Inferior parietal cortex (tissue), 1 donor: ENCODE measurements at regions not wholly inside any gene's neighbourhood (a gene's known extent, or its start where the extent isn't known, plus 50 kb on each side); places are given as distances from the start of the nearest gene placed in this dataset.
"Not testable (repeated sequence)": the region's sequence is repeated elsewhere in the genome, so short reads cannot be mapped to it uniquely, and the experiment has no call there.

Experiments
- DNase-seq: peaks from one replicate; pipeline ENCODE4 v3.0.0-alpha.2; 2016; ENCODE audit errors: extremely low spot score

- no peak for DNase-seq
These were observed 456.1 kb upstream of the ID2 start for GRCh38 chr2:8225798-8226197.

- peak; percentile 34 for DNase-seq
These were observed 452.3 kb upstream of the ID2 start for GRCh38 chr2:8229546-8229986.

GRCh38 chr2:8230466-8230865 lies 451.4 kb upstream of the ID2 start:
- no peak for DNase-seq

- no peak for DNase-seq
These were observed 450.0 kb upstream of the ID2 start for GRCh38 chr2:8231902-8232301.

- DNase-seq: no peak
These were observed 449.0 kb upstream of the ID2 start for GRCh38 chr2:8232871-8233270.

- no peak for DNase-seq
These were observed 447.6 kb upstream of the ID2 start for GRCh38 chr2:8234253-8234652.

GRCh38 chr2:8234757-8235374 lies 447.0 kb upstream of the ID2 start:
- DNase-seq: no peak

- no peak for DNase-seq
These were observed 446.4 kb upstream of the ID2 start for GRCh38 chr2:8235419-8235818.

- DNase-seq: no peak
These were observed 445.5 kb upstream of the ID2 start for GRCh38 chr2:8236391-8236790.

GRCh38 chr2:8238521-8239230 lies 443.2 kb upstream of the ID2 start:
- DNase-seq: no peak

GRCh38 chr2:8239531-8240088 lies 442.2 kb upstream of the ID2 start:
- no peak for DNase-seq

- no peak for DNase-seq
These were observed 440.5 kb upstream of the ID2 start for GRCh38 chr2:8241317-8241716.

- DNase-seq: no peak
These were observed 439.1 kb upstream of the ID2 start for GRCh38 chr2:8242739-8243138.

- no peak for DNase-seq
These were observed 438.0 kb upstream of the ID2 start for GRCh38 chr2:8243748-8244400.

- DNase-seq: no peak
These were observed 437.2 kb upstream of the ID2 start for GRCh38 chr2:8244639-8245038.

- no peak for DNase-seq
These were observed 435.7 kb upstream of the ID2 start for GRCh38 chr2:8246137-8246536.

GRCh38 chr2:8247905-8248622 lies 433.8 kb upstream of the ID2 start:
- DNase-seq: no peak

GRCh38 chr2:8248623-8248957 lies 433.3 kb upstream of the ID2 start:
- no peak for DNase-seq

- DNase-seq: no peak
These were observed 432.7 kb upstream of the ID2 start for GRCh38 chr2:8249141-8249540.

GRCh38 chr2:8249769-8250168 lies 432.1 kb upstream of the ID2 start:
- DNase-seq: no peak

GRCh38 chr2:8250290-8250689 lies 431.6 kb upstream of the ID2 start:
- DNase-seq: not testable (repeated sequence)

GRCh38 chr2:8251291-8251690 lies 430.6 kb upstream of the ID2 start:
- no peak for DNase-seq
